HG03025 (cell line): ENCODE measurements at regions not wholly inside any gene's neighbourhood (a gene's known extent, or its start where the extent isn't known, plus 50 kb on each side); places are given as distances from the start of the nearest gene placed in this dataset.

ENCODE experiments used
- ATAC-seq: cut with Tn5 transposase; IDR thresholded peaks from one replicate; pipeline ENCODE4 v1.9.1; 2021; ENCODE audit warnings: mild to moderate bottlenecking, moderate library complexity; ENCODE audit not compliant: unreplicated experiment, low FRiP score

- ATAC-seq = no peak
Observed at GRCh38 chr14:89013698-89014568, 189.5 kb downstream of the TTC8 start.

GRCh38 chr14:89014569-89014850 is 190.1 kb downstream of the TTC8 start:
- no peak for ATAC-seq

DNA sequence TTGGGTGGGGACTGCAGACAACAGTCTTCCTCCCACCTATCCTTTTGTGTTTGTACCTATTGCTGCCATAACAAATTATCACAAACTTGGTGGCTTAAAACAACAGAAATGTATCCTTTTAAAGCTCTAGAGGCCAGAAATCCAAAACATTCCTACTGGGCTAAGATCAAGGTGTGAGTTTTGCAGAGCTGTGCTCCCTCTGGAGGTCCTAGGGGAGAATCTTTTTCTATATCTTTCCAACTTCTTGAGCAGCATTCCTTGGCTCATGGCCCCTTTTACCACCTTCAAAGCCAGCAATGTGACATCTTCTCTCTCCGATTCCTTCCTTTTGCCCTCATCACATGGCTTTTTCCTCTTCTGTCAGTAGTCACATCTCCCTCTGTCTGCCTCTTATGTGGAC is 190.6 kb downstream of the TTC8 start:
- no peak for ATAC-seq

- no peak for ATAC-seq
Observed at GRCh38 chr14:89017417-89017816, 193.0 kb downstream of the TTC8 start.

GRCh38 chr14:89022274-89022673 is 197.8 kb downstream of the TTC8 start:
- no peak for ATAC-seq

DNA sequence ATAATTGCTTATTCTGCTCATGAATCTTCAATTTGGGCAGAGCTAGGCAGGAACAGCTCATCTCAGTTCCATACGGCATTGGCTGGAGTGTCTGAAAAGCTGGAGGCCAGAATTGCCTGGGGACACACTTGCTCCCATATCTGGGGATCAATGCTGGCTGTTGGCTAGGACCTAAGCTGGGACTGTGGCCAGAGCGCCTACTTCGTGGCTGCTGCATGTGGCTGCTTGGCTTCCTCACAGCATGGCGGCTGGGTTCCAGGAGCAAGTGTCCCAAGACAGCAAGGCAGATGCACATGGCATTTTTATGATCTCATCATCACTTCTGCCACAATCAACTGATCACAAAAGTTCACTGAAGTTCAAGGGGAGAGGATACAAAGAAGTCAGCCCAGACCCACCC is 200.2 kb downstream of the TTC8 start:
- no peak for ATAC-seq

DNA sequence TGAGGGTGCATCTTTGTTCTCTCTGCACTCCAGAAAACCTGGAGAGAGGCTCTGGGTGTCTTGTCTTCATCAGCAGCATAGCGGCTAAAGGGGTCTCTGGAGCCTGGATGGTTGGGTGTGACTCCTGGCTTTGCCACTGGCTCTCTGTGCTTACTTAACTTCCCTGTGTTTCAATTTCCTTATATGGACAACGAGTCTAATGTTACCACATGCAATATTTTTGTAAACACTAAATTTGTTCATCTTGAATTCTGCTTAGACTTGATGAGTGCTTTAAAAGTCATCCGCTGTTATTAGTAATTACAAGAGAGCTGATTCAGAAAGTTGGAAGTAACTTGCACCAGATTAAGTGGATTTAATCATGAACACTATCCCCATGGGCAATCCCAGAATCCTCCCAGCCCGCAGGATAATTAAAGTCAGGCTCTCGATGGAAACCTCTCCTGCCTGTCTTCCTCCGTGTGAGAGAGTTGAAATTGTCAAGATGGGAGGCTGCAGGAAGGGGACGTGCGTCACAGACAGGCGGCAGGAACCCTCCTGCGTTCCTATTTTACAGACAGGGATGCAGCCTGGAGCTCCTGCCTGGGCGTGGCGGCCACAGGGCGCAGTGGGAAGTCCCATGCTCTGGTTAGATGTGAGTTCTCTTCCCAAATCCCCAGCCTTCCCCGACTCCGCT is 201.2 kb downstream of the TTC8 start:
- no peak for ATAC-seq

GRCh38 chr14:89027097-89027740 is 202.8 kb downstream of the TTC8 start:
- ATAC-seq = peak; percentile 67

GRCh38 chr14:89028462-89029134 is 204.1 kb downstream of the TTC8 start:
- ATAC-seq = no peak

GRCh38 chr14:89029961-89030694 is 205.7 kb downstream of the TTC8 start:
- no peak for ATAC-seq

GRCh38 chr14:89030921-89031320 is 206.5 kb downstream of the TTC8 start:
- no peak for ATAC-seq

DNA sequence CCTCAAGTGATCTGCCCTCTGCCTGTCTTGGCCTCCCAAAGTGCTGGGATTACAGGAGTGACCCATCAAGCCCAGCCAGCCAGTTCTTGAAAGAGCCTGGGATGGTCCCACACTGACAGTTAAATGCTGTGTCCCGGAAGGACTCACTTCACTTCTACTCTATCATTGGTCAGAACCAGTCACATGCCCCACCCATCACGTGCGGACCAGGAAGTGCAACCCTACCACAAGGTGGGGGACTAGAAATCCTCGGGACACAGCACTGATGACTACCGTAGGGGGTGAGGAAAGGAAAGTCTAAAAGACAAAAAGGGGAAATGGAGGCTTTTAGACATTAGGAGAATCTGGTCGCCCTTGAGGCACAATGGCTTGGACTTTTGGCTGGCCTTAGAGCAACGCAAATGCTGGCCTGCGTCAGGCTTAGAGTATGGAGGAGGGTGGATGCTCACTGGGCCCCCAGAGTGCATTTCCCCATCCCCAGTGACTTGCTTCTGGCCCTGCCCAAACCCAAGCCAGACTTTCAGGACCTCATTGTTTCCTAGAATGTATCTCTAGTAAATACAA is 207.7 kb downstream of the TTC8 start:
- ATAC-seq = no peak

DNA sequence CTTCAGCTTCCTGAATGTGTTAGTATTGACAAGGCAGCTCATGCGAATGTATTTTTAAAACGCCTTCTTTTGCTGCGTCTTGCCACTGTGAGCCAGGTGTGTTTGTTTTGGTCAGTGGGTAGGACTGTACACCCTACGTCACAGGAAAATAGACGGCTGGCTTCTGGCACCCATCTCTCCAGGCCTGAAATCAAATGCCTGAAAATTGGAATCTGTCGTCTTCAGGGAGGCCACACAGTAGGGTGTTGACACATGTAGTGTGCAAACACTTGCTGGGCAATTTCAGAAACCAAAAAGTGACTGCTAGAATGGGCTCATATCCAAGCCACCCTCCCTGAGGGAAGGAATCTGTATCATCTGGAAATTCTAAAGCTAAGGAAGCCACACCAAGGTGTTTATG is 209.3 kb downstream of the TTC8 start:
- ATAC-seq = no peak

DNA sequence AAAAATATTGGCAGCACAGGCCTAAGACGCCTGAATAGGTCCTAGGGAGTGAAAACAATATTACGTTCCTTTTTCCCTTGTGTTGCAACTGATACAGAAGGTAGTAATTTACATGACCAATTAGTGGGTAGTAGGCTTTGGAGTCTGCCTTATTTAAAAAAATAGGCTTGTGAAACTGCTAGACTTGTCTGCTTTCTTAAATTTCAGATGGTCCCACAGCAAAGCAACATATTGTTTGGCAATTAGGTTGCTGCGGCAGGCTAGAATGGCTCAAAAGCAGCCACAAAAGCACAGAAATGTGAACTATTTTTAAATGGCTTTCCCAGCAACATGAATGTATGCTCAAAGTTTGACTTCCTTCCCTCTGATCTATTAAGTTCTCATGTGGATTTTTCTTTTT is 211.9 kb downstream of the TTC8 start:
- no peak for ATAC-seq

GRCh38 chr14:89037065-89037464 is 212.6 kb downstream of the TTC8 start:
- no peak for ATAC-seq

- no peak for ATAC-seq
Observed at GRCh38 chr14:89040080-89040459, 215.6 kb downstream of the TTC8 start.

- peak; percentile 73 for ATAC-seq
Observed at GRCh38 chr14:89040460-89041256, 216.2 kb downstream of the TTC8 start.

DNA sequence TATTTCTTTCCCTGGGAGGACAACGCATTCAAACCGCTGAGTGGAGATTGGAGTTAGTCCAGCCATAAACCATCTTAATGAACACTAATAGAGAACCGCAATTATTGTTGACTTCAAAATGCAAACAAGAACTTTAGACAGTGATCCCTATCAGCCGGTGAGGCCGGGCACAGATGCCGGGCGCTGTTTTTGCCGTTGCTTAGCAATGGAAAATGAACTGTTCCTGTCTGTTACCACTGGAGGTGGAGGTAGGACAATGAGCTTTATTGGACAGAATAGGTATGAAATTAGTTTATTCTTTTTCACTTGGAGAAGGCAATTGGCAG is 216.8 kb downstream of the TTC8 start:
- ATAC-seq = no peak

DNA sequence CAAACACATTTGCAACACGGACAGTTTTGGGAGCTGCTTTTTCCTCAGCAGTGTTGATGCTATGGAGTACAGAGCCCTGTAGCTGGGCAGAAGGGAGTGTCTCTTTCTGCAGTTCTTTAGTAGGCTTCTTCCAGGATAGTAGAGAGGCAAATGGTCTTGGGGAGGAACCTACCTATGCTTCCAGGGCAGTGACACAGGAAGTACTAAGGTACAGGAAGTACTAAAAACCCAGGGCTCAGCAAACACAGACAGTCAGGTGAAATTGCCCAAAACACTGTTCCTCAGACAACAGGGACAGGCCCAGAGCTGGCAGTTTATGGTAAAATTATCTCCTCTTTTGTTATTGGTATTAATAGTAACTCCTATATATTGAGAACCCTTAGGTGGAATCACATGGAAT is 217.6 kb downstream of the TTC8 start:
- ATAC-seq = no peak

DNA sequence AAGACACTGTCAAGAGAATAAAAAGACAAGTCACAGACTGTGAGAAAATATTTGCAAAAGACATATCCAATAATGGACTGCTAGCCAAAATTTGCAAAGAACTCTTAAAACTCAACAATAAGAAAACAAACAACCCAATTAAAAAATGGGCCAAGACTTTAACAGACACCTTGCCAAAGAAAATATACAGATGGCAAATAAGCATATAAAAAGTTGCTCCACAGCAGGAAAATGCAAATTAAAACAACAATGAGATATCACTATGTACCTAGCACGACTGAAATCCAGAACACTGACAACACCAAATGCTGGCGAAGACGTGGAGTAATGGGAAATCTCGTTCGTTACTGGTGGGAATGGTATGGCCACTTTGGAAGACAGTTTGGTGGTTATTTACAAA is 228.9 kb downstream of the TTC8 start:
- no peak for ATAC-seq
